ENCODE measurements at regions not wholly inside any gene's neighbourhood (a gene's known extent, or its start where the extent isn't known, plus 50 kb on each side); places are given as distances from the start of the nearest gene placed in this dataset.

- no peak for TF ChIP-seq ZHX1 (conservative IDR thresholded peaks at IDR 0.05; ENCODE audit: low read length)
- TF ChIP-seq TBP (optimal IDR thresholded peaks at IDR 0.05; ENCODE audit: low read depth, low read length), result no peak
- no peak for TF ChIP-seq EZH2 (IDR thresholded peaks at IDR 0.05; ENCODE audit: borderline replicate concordance, low read depth, low read length)
- TF ChIP-seq ATF3 (IDR thresholded peaks at IDR 0.05), result no peak
- no peak for TF ChIP-seq ATF3 (CRISPR knock-in tag; conservative IDR thresholded peaks at IDR 0.05)
- no peak for TF ChIP-seq ZSCAN29 (IDR thresholded peaks at IDR 0.05)
Measured at GRCh38 chr1:234706931-234707330, 97.0 kb upstream of the IRF2BP2 start (continued).

GRCh38 chr1:234706199-234706598 is 96.2 kb upstream of the IRF2BP2 start:
- BruUV-seq (replicated peaks), result no TSS peak
- Histone ChIP-seq H3K36me3 (ENCODE audit: control insufficient read depth, insufficient read depth, low read length) (no peaks in the 10 kb centered on the region), H3K4me2 (ENCODE audit: insufficient read depth, low read length) (no peak overlapping the region), H3K4me1 (replicated peaks in 1 of 2; ENCODE audit: control insufficient read depth in 2 of 2, insufficient read depth in 2 of 2, low read length in 2 of 2) (peaks cover 20 to 31% of the 10 kb centered on the region in 2 experiments), H3K9me1 (ENCODE audit: control insufficient read depth, insufficient read depth, low read length) (peaks cover 3% of the 10 kb centered on the region), H2AFZ (ENCODE audit: low read depth, low read length) (no peak overlapping the region), H3K9me3 (replicated peaks; ENCODE audit: control insufficient read depth, insufficient read depth, low read depth, low read length) (no peaks in the 10 kb centered on the region), H3K27me3 (ENCODE audit: control insufficient read depth in 2 of 2, insufficient read depth in 2 of 2, low read length in 2 of 2) (no peaks in the 10 kb centered on the region), H4K20me1 (replicated peaks; ENCODE audit: control insufficient read depth, insufficient read depth, low read length) (no peaks in the 10 kb centered on the region), H3K27ac (ENCODE audit: extremely low read depth, low read depth, low read length) (no peak overlapping the region), H3K79me2 (ENCODE audit: control insufficient read depth, insufficient read depth, low read length) (no peaks in the 10 kb centered on the region), H3K9ac (ENCODE audit: insufficient read depth in 1 of 2, low read depth in 2 of 2, low read length in 2 of 2) (no peak overlapping the region), H3K4me3 (no peak overlapping the region)
- DNase-seq (ENCODE audit: extremely low read depth in 1 of 4, low spot score in 3 of 4) (no peak), ATAC-seq (no peak), FAIRE-seq (no peak)
- CTCF ChIA-PET (ENCODE audit: low intra/inter-chr PET ratio), result no interaction called here
- intact Hi-C loops (cut with micrococcal nuclease), result no loop called here
- WGBS (ENCODE audit: insufficient coverage, low coverage, missing lambda C conversion rate), result 58% methylated on average over 3 of the region's 3 CpGs
- TF ChIP-seq JUND (IDR thresholded peaks at IDR 0.05; ENCODE audit: borderline replicate concordance, low read depth, low read length) (no peak), JUND (tag; IDR thresholded peaks at IDR 0.05; ENCODE audit: borderline replicate concordance, low read depth, low read length) (no peak), RBM22 (IDR thresholded peaks at IDR 0.05; ENCODE audit: low read depth, low read length, poor library complexity, severe bottlenecking) (no peak), MAFG (tag; conservative IDR thresholded peaks at IDR 0.05) (no peak), HMBOX1 (IDR thresholded peaks at IDR 0.05) (no peak), BRD9 (IDR thresholded peaks at IDR 0.05; ENCODE audit: low read depth, partially characterized antibody) (no peak), POLR3A (IDR thresholded peaks at IDR 0.05; ENCODE audit: borderline replicate concordance, extremely low read depth, insufficient read depth, insufficient read length) (no peak), RFX5 (IDR thresholded peaks at IDR 0.05; ENCODE audit: low read depth, low read length) (no peak), GTF2F1 (IDR thresholded peaks at IDR 0.05; ENCODE audit: low read depth, low read length) (no peak)
- TF ChIP-seq, protein P1, sequence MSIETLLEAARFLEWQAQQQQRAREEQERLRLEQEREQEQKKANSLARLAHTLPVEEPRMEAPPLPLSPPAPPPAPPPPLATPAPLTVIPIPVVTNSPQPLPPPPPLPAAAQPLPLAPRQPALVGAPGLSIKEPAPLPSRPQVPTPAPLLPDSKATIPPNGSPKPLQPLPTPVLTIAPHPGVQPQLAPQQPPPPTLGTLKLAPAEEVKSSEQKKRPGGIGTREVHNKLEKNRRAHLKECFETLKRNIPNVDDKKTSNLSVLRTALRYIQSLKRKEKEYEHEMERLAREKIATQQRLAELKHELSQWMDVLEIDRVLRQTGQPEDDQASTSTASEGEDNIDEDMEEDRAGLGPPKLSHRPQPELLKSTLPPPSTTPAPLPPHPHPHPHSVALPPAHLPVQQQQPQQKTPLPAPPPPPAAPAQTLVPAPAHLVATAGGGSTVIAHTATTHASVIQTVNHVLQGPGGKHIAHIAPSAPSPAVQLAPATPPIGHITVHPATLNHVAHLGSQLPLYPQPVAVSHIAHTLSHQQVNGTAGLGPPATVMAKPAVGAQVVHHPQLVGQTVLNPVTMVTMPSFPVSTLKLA (conservative IDR thresholded peaks at IDR 0.05), result no peak
- in situ Hi-C loops (cut with MboI), result no loop called here
- POLR2A ChIA-PET, result interaction anchor here (5.1 kb wide), 1 partner anchor 17 kb away, joined by 27 read pairs; no protein-coding TSS in a partner anchor

Data from K562 (cell line).